ENCODE measurements at regions not wholly inside any gene's neighbourhood (a gene's known extent, or its start where the extent isn't known, plus 50 kb on each side); places are given as distances from the start of the nearest gene placed in this dataset.

- no peak for DNase-seq (ENCODE audit: low read depth)
These were observed 389.3 kb upstream of the DMAC1 start for GRCh38 chr9:8188723-8189407.

- no peak for DNase-seq (ENCODE audit: low read depth)
These were observed 387.0 kb upstream of the DMAC1 start for GRCh38 chr9:8186560-8186959.

GRCh38 chr9:8183618-8184017 lies 384.0 kb upstream of the DMAC1 start:
- DNase-seq (ENCODE audit: low read depth), result no peak

GRCh38 chr9:8179381-8180053 lies 379.9 kb upstream of the DMAC1 start:
- no peak for DNase-seq (ENCODE audit: low read depth)

GRCh38 chr9:8172000-8172399 lies 372.4 kb upstream of the DMAC1 start:
- no peak for DNase-seq (ENCODE audit: low read depth)

- DNase-seq (ENCODE audit: low read depth), result no peak
These were observed 369.4 kb upstream of the DMAC1 start for GRCh38 chr9:8168916-8169438.

GRCh38 chr9:8160787-8161186 lies 361.2 kb upstream of the DMAC1 start:
- DNase-seq (ENCODE audit: low read depth), result no peak

- DNase-seq (ENCODE audit: low read depth), result no peak
These were observed 359.0 kb upstream of the DMAC1 start for GRCh38 chr9:8158574-8158973.

GRCh38 chr9:8157683-8158324 lies 358.2 kb upstream of the DMAC1 start:
- DNase-seq (ENCODE audit: low read depth), result no peak

GRCh38 chr9:8156346-8156745 lies 356.8 kb upstream of the DMAC1 start:
- DNase-seq (ENCODE audit: low read depth), result no peak

GRCh38 chr9:8155706-8156105 lies 356.1 kb upstream of the DMAC1 start:
- DNase-seq (ENCODE audit: low read depth), result no peak

- no peak for DNase-seq (ENCODE audit: low read depth)
These were observed 344.1 kb upstream of the DMAC1 start for GRCh38 chr9:8143677-8144076.

- DNase-seq (ENCODE audit: low read depth), result no peak
These were observed 341.0 kb upstream of the DMAC1 start for GRCh38 chr9:8140557-8140956.

GRCh38 chr9:8139756-8140155 lies 340.2 kb upstream of the DMAC1 start:
- DNase-seq (ENCODE audit: low read depth), result no peak

- DNase-seq (ENCODE audit: low read depth), result no peak
These were observed 336.9 kb upstream of the DMAC1 start for GRCh38 chr9:8136477-8136876.

GRCh38 chr9:8134635-8135034 lies 335.1 kb upstream of the DMAC1 start:
- DNase-seq (ENCODE audit: low read depth), result no peak

- DNase-seq (ENCODE audit: low read depth), result no peak
These were observed 334.0 kb upstream of the DMAC1 start for GRCh38 chr9:8133606-8134005.

- no peak for DNase-seq (ENCODE audit: low read depth)
These were observed 316.0 kb upstream of the DMAC1 start for GRCh38 chr9:8115570-8115969.

GRCh38 chr9:8114826-8115225 lies 315.2 kb upstream of the DMAC1 start:
- no peak for DNase-seq (ENCODE audit: low read depth)

- DNase-seq (ENCODE audit: low read depth), result no peak
These were observed 306.8 kb upstream of the DMAC1 start for GRCh38 chr9:8106362-8106761.

GRCh38 chr9:8101607-8102006 lies 302.0 kb upstream of the DMAC1 start:
- DNase-seq (ENCODE audit: low read depth), result no peak

GRCh38 chr9:8096091-8096490 lies 296.5 kb upstream of the DMAC1 start:
- DNase-seq (ENCODE audit: low read depth), result no peak

- DNase-seq (ENCODE audit: low read depth), result no peak
These were observed 296.1 kb upstream of the DMAC1 start for GRCh38 chr9:8095672-8096086.

Measured in stimulated activated CD8-positive, alpha-beta memory T cell treated with anti-CD3 and anti-CD28 coated beads, Interleukin-4, amount 100 ng/mL, for 24 hours (primary cell).